ENCODE measurements at regions not wholly inside any gene's neighbourhood (a gene's known extent, or its start where the extent isn't known, plus 50 kb on each side); places are given as distances from the start of the nearest gene placed in this dataset.

GRCh38 chr17:34465789-34466188, 102.8 kb upstream of the CCL1 start:
- no peak for TF ChIP-seq NR2C2 (CRISPR knock-in tag; IDR thresholded peaks at IDR 0.05)
- TF ChIP-seq NR2C2 (tag; IDR thresholded peaks at IDR 0.05): no peak
- TF ChIP-seq ZKSCAN8 (CRISPR knock-in tag; IDR thresholded peaks at IDR 0.05): no peak
- TF ChIP-seq, protein P1, sequence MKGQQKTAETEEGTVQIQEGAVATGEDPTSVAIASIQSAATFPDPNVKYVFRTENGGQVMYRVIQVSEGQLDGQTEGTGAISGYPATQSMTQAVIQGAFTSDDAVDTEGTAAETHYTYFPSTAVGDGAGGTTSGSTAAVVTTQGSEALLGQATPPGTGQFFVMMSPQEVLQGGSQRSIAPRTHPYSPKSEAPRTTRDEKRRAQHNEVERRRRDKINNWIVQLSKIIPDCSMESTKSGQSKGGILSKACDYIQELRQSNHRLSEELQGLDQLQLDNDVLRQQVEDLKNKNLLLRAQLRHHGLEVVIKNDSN (CRISPR knock-in tag; IDR thresholded peaks at IDR 0.05): no peak
- TF ChIP-seq STAT5B (CRISPR knock-in tag; IDR thresholded peaks at IDR 0.05): no peak
- TF ChIP-seq TBP (optimal IDR thresholded peaks at IDR 0.05; ENCODE audit: low read depth, low read length): no peak
- TF ChIP-seq ZNF311 (CRISPR knock-in tag; IDR thresholded peaks at IDR 0.05): no peak
- TF ChIP-seq SMAD1 (IDR thresholded peaks at IDR 0.05; ENCODE audit: low read depth, low read length, partially characterized antibody): no peak
- no peak for TF ChIP-seq EZH2 (IDR thresholded peaks at IDR 0.05; ENCODE audit: borderline replicate concordance, low read depth, low read length)
- no peak for TF ChIP-seq MAX (CRISPR knock-in tag; IDR thresholded peaks at IDR 0.05)
- TF ChIP-seq FIP1L1 (IDR thresholded peaks at IDR 0.05; ENCODE audit: low read depth, low read length, poor library complexity, severe bottlenecking): no peak
